ENCODE measurements at regions not wholly inside any gene's neighbourhood (a gene's known extent, or its start where the extent isn't known, plus 50 kb on each side); places are given as distances from the start of the nearest gene placed in this dataset.

DNA sequence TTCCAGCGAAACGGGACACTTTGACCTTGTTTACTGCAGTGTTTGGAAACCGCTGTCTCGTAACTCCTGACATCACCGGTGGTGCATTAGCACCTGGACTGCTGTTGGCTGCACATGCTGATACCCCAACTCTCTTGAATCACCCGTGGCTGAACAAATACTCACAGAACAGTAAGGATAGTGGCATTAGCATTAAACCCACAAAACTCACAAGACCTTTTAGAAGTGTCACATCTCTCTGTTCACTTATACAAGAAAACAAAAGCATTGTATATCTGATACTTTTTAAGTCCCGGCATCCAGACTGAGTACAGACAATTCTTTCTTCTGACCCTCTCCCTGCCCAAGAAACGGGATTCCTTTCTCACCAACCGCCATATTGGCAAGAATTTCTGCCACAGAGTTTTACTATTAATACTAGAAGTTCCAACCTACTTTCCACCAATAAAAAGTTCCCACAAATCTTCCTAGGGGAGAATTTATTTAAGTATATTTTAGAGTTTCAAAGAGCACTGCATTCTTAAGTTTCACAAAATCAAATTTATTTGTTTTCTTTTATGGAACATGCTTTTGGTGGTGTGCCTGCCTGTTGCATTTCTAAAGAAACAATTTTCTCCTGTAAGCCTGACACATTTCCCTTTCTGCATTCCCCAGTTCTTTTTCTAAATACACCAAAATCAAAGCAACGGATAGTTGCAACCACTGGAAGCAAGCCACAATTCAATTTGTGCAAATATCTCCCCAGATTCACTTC, 208.4 kb upstream of the KLF14 start:
- no peak for TF ChIP-seq EZH2phosphoT487 (IDR thresholded peaks at IDR 0.05; ENCODE audit: low read length)
- TF ChIP-seq EZH2 (optimal IDR thresholded peaks at IDR 0.05; ENCODE audit: low read depth, low read length), result no peak
- TF ChIP-seq, protein P1, sequence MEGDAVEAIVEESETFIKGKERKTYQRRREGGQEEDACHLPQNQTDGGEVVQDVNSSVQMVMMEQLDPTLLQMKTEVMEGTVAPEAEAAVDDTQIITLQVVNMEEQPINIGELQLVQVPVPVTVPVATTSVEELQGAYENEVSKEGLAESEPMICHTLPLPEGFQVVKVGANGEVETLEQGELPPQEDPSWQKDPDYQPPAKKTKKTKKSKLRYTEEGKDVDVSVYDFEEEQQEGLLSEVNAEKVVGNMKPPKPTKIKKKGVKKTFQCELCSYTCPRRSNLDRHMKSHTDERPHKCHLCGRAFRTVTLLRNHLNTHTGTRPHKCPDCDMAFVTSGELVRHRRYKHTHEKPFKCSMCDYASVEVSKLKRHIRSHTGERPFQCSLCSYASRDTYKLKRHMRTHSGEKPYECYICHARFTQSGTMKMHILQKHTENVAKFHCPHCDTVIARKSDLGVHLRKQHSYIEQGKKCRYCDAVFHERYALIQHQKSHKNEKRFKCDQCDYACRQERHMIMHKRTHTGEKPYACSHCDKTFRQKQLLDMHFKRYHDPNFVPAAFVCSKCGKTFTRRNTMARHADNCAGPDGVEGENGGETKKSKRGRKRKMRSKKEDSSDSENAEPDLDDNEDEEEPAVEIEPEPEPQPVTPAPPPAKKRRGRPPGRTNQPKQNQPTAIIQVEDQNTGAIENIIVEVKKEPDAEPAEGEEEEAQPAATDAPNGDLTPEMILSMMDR (IDR thresholded peaks at IDR 0.05; ENCODE audit: low read length), result no peak
